ENCODE measurements at regions not wholly inside any gene's neighbourhood (a gene's known extent, or its start where the extent isn't known, plus 50 kb on each side); places are given as distances from the start of the nearest gene placed in this dataset.

GRCh38 chr15:79378394-79379109 lies 53.6 kb upstream of the MINAR1 start:
- ChIA-PET SMC1A (ENCODE audit: uncharacterized antibody, unreplicated experiment) (interaction anchor here (0.8 to 4.5 kb wide), 4 partner anchors 11 to 794 kb away, joined by 3 to 48 read pairs (median 6); no protein-coding TSS in a partner anchor), POLR2A (no interaction called here), RAD21 (ENCODE audit: unreplicated experiment) (interaction anchor here (1.2 to 4.4 kb wide), 4 partner anchors 14 to 263 kb away, joined by 3 to 69 read pairs (median 4); no protein-coding TSS in a partner anchor), CTCF (interaction anchor here (0.7 to 8.0 kb wide), 6 partner anchors 8 to 475 kb away, joined by 3 to 174 read pairs (median 8); no protein-coding TSS in a partner anchor)
- in situ Hi-C loops (cut with MboI): no loop called here
- Histone ChIP-seq H3K9ac (ENCODE audit: control insufficient read depth, insufficient read depth, low read length) (no peak overlapping the region), H3K36me3 (ENCODE audit: control insufficient read depth in 2 of 2, insufficient read depth in 2 of 2, low read length in 1 of 2) (no peaks in the 10 kb centered on the region), H4K20me1 (ENCODE audit: control insufficient read depth, insufficient read depth) (no peaks in the 10 kb centered on the region), H3K9me3 (replicated peaks; ENCODE audit: control insufficient read depth, insufficient read depth, low read length) (no peaks in the 10 kb centered on the region), H3K79me2 (ENCODE audit: control insufficient read depth, insufficient read depth, low read length) (no peaks in the 10 kb centered on the region), H3K4me1 (ENCODE audit: control insufficient read depth, insufficient read depth, low read length) (no peaks in the 10 kb centered on the region), H2AFZ (ENCODE audit: control insufficient read depth, low read depth, low read length) (no peak overlapping the region), H3K4me2 (ENCODE audit: control insufficient read depth, insufficient read depth) (no peak overlapping the region), H3K4me3 (no peak overlapping the region), H3K27me3 (replicated peaks in 1 of 2; ENCODE audit: control insufficient read depth in 2 of 2, insufficient read depth in 2 of 2, low read length in 1 of 2) (no peaks in the 10 kb centered on the region), H3K27ac (ENCODE audit: control insufficient read depth, insufficient read depth) (no peak overlapping the region)
- no peak for DNase-seq (ENCODE audit: low read depth, low spot score)
- peak; percentile 27 for FAIRE-seq
- intact Hi-C loops (cut with micrococcal nuclease; ENCODE audit: unreplicated experiment): no loop called here
- no peak for TF ChIP-seq POU2F2 (IDR thresholded peaks at IDR 0.05; ENCODE audit: borderline replicate concordance, low read depth, low read length)
- no peak for TF ChIP-seq ETV6 (conservative IDR thresholded peaks at IDR 0.05 in 1 of 2, IDR thresholded peaks at IDR 0.05 in 1 of 2; ENCODE audit: borderline replicate concordance in 1 of 2, low read depth in 1 of 2)
- peak; percentile 42; the same call in 1 of the 2 replicates for TF ChIP-seq ATF7 (IDR thresholded peaks at IDR 0.05; ENCODE audit: low read depth)
- TF ChIP-seq POLR2A (IDR thresholded peaks at IDR 0.05; ENCODE audit: low read depth, low read length): no peak
- no TSS peak for BruUV-seq (replicated peaks)
- ATAC-seq: no peak
- 75% methylated on average over 3 of the region's 3 CpGs for whole genome bisulfite sequencing (ENCODE audit: insufficient coverage, insufficient replicate concordance, low lambda C conversion rate, missing lambda C conversion rate)

- RAD21 ChIA-PET (ENCODE audit: unreplicated experiment): interaction anchor here (1.0 to 4.4 kb wide), 8 partner anchors 41 to 793 kb away, joined by 3 to 69 read pairs (median 12); no protein-coding TSS in a partner anchor
- BruUV-seq (replicated peaks): no TSS peak
- DNase-seq (ENCODE audit: low read depth, low spot score): peak; percentile 15
These were observed 51.2 kb upstream of the MINAR1 start for GRCh38 chr15:79380755-79381497.

More at GRCh38 chr15:79380755-79381497, 51.2 kb upstream of the MINAR1 start:
- Histone ChIP-seq H3K27ac (ENCODE audit: control insufficient read depth, insufficient read depth) (no peak overlapping the region), H3K9ac (ENCODE audit: control insufficient read depth, insufficient read depth, low read length) (no peak overlapping the region), H3K79me2 (ENCODE audit: control insufficient read depth, insufficient read depth, low read length) (no peaks in the 10 kb centered on the region), H3K4me1 (ENCODE audit: control insufficient read depth, insufficient read depth, low read length) (no peaks in the 10 kb centered on the region), H3K27me3 (replicated peaks in 1 of 2; ENCODE audit: control insufficient read depth in 2 of 2, insufficient read depth in 2 of 2, low read length in 1 of 2) (no peaks in the 10 kb centered on the region), H4K20me1 (ENCODE audit: control insufficient read depth, insufficient read depth) (no peaks in the 10 kb centered on the region), H3K9me3 (replicated peaks; ENCODE audit: control insufficient read depth, insufficient read depth, low read length) (no peaks in the 10 kb centered on the region), H3K4me2 (ENCODE audit: control insufficient read depth, insufficient read depth) (no peak overlapping the region), H3K36me3 (ENCODE audit: control insufficient read depth in 2 of 2, insufficient read depth in 2 of 2, low read length in 1 of 2) (no peaks in the 10 kb centered on the region), H3K4me3 (no peak overlapping the region), H2AFZ (ENCODE audit: control insufficient read depth, low read depth, low read length) (no peak overlapping the region)
- in situ Hi-C loops (cut with MboI): loop anchor here (5.0 to 10.0 kb wide), 4 partner anchors 211 to 794 kb away; no protein-coding TSS in a partner anchor
- peak; percentile 86 for FAIRE-seq
- CTCF ChIA-PET: interaction anchor here (0.6 to 8.0 kb wide), 46 partner anchors 8 to 891 kb away, joined by 3 to 174 read pairs (median 4); no protein-coding TSS in a partner anchor
- TF ChIP-seq, protein P1, sequence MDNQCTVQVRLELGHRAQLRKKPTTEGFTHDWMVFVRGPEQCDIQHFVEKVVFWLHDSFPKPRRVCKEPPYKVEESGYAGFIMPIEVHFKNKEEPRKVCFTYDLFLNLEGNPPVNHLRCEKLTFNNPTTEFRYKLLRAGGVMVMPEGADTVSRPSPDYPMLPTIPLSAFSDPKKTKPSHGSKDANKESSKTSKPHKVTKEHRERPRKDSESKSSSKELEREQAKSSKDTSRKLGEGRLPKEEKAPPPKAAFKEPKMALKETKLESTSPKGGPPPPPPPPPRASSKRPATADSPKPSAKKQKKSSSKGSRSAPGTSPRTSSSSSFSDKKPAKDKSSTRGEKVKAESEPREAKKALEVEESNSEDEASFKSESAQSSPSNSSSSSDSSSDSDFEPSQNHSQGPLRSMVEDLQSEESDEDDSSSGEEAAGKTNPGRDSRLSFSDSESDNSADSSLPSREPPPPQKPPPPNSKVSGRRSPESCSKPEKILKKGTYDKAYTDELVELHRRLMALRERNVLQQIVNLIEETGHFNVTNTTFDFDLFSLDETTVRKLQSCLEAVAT (IDR thresholded peaks at IDR 0.05): no peak
- TF ChIP-seq NFYA (IDR thresholded peaks at IDR 0.05; ENCODE audit: borderline replicate concordance, low read depth, low read length) (no peak), SMC3 (IDR thresholded peaks at IDR 0.05; ENCODE audit: borderline replicate concordance, low read length) (peak; percentile 91), YY1 (IDR thresholded peaks at IDR 0.05; ENCODE audit: low read depth, low read length) (peak; percentile 44; the same call in 1 of the 2 replicates), CTCF (IDR thresholded peaks at IDR 0.05 in 2 of 3, conservative IDR thresholded peaks at IDR 0.05 in 1 of 3; ENCODE audit: control insufficient read depth in 2 of 3, extremely low read depth in 1 of 3, insufficient read depth in 1 of 3, low read depth in 3 of 3, low read length in 3 of 3) (peak; percentile 82 to 89 (median 87)), RAD21 (IDR thresholded peaks at IDR 0.05; ENCODE audit: insufficient read depth, low read depth, low read length) (peak; percentile 88)
- peak; percentile 99 for ATAC-seq
- WGBS (ENCODE audit: insufficient coverage, insufficient replicate concordance, low lambda C conversion rate, missing lambda C conversion rate): 49% methylated on average over 4 of the region's 4 CpGs
- POLR2A ChIA-PET: no interaction called here
- SMC1A ChIA-PET (ENCODE audit: uncharacterized antibody, unreplicated experiment): interaction anchor here (0.6 to 4.5 kb wide), 16 partner anchors 12 to 792 kb away, joined by 3 to 48 read pairs (median 4); no protein-coding TSS in a partner anchor
- intact Hi-C loops (cut with micrococcal nuclease; ENCODE audit: unreplicated experiment): loop anchor here (1.0 to 2.0 kb wide), 4 partner anchors 215 to 792 kb away; no protein-coding TSS in a partner anchor
